NB4 (cell line): ENCODE measurements at regions not wholly inside any gene's neighbourhood (a gene's known extent, or its start where the extent isn't known, plus 50 kb on each side); places are given as distances from the start of the nearest gene placed in this dataset.

Experiments used
- MYC ChIP-seq: IDR thresholded peaks from 2 replicates; pipeline ENCODE4 v1.6.1; 2011; ENCODE audit warnings: low read depth, low read length
- TF ChIP-seq, protein P1 (sequence below): IDR thresholded peaks from one replicate; pipeline ENCODE4 v1.5.1; 2012; ENCODE audit warnings: low read depth, low read length

DNA sequence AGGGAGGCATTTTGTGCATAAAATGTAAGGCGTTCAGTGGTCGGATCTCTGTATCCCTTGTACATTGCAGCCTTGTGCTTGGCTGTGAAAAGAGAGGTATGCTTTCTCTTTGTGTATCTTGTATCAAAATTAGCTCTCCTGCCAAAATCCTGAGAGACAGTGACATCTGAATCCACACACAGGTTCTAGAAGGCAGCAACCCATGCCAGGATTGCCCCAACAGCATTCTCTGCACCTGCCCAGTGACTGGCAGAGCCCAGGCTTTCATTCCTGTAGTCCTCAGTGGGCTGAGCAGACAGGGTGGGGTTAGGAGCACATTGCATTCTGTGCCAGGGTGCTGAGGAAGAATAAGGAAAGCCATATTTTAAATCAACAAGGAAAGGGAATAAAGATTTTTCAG lies 740.3 kb upstream of the RAB6C start:
- TF ChIP-seq, protein P1, sequence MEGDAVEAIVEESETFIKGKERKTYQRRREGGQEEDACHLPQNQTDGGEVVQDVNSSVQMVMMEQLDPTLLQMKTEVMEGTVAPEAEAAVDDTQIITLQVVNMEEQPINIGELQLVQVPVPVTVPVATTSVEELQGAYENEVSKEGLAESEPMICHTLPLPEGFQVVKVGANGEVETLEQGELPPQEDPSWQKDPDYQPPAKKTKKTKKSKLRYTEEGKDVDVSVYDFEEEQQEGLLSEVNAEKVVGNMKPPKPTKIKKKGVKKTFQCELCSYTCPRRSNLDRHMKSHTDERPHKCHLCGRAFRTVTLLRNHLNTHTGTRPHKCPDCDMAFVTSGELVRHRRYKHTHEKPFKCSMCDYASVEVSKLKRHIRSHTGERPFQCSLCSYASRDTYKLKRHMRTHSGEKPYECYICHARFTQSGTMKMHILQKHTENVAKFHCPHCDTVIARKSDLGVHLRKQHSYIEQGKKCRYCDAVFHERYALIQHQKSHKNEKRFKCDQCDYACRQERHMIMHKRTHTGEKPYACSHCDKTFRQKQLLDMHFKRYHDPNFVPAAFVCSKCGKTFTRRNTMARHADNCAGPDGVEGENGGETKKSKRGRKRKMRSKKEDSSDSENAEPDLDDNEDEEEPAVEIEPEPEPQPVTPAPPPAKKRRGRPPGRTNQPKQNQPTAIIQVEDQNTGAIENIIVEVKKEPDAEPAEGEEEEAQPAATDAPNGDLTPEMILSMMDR, result no peak
- no peak for TF ChIP-seq MYC
